ENCODE measurements at regions not wholly inside any gene's neighbourhood (a gene's known extent, or its start where the extent isn't known, plus 50 kb on each side); places are given as distances from the start of the nearest gene placed in this dataset.

GRCh38 chr5:124234022-124234769 is 512.2 kb downstream of the ZNF608 start:
- DNase-seq (ENCODE audit: low spot score), result no peak

GRCh38 chr5:124232515-124232914 is 513.9 kb downstream of the ZNF608 start:
- DNase-seq (ENCODE audit: low spot score), result no peak

GRCh38 chr5:124231802-124232201 is 514.6 kb downstream of the ZNF608 start:
- no peak for DNase-seq (ENCODE audit: low spot score)

- DNase-seq (ENCODE audit: low spot score), result no peak
Observed at GRCh38 chr5:124231230-124231629, 515.2 kb downstream of the ZNF608 start.

- no peak for DNase-seq (ENCODE audit: low spot score)
Observed at GRCh38 chr5:124230456-124230855, 516.0 kb downstream of the ZNF608 start.

GRCh38 chr5:124229352-124229751 is 517.1 kb downstream of the ZNF608 start:
- DNase-seq (ENCODE audit: low spot score), result no peak

GRCh38 chr5:124227914-124228313 is 518.5 kb downstream of the ZNF608 start:
- DNase-seq (ENCODE audit: low spot score), result no peak

- DNase-seq (ENCODE audit: low spot score), result no peak
Observed at GRCh38 chr5:124220418-124220817, 526.0 kb downstream of the ZNF608 start.

- DNase-seq (ENCODE audit: low spot score), result no peak
Observed at GRCh38 chr5:124212934-124213333, 533.5 kb downstream of the ZNF608 start.

GRCh38 chr5:124210111-124210910 is 536.1 kb downstream of the ZNF608 start:
- DNase-seq (ENCODE audit: low spot score), result no peak

GRCh38 chr5:124207118-124207517 is 539.3 kb downstream of the ZNF608 start:
- no peak for DNase-seq (ENCODE audit: low spot score)

GRCh38 chr5:124206540-124206939 is 539.9 kb downstream of the ZNF608 start:
- no peak for DNase-seq (ENCODE audit: low spot score)

GRCh38 chr5:124203303-124203702 is 543.1 kb downstream of the ZNF608 start:
- no peak for DNase-seq (ENCODE audit: low spot score)

GRCh38 chr5:124200381-124200780 is 546.1 kb downstream of the ZNF608 start:
- DNase-seq (ENCODE audit: low spot score), result no peak

- DNase-seq (ENCODE audit: low spot score), result no peak
Observed at GRCh38 chr5:124199893-124200292, 546.5 kb downstream of the ZNF608 start.

- no peak for DNase-seq (ENCODE audit: low spot score)
Observed at GRCh38 chr5:124195411-124195810, 551.0 kb downstream of the ZNF608 start.

GRCh38 chr5:124194282-124194681 is 552.2 kb downstream of the ZNF608 start:
- DNase-seq (ENCODE audit: low spot score), result no peak

- no peak for DNase-seq (ENCODE audit: low spot score)
Observed at GRCh38 chr5:124193371-124193789, 553.1 kb downstream of the ZNF608 start.

- DNase-seq (ENCODE audit: low spot score), result no peak
Observed at GRCh38 chr5:124192716-124193115, 553.7 kb downstream of the ZNF608 start.

GRCh38 chr5:124185716-124186115 is 560.7 kb downstream of the ZNF608 start:
- no peak for DNase-seq (ENCODE audit: low spot score)

GRCh38 chr5:124182133-124182532 is 564.3 kb downstream of the ZNF608 start:
- DNase-seq (ENCODE audit: low spot score), result no peak

GRCh38 chr5:124180875-124181461 is 565.5 kb downstream of the ZNF608 start:
- no peak for DNase-seq (ENCODE audit: low spot score)

Measured in ureter (tissue), 1 donor.